GM23248 (cell line): ENCODE measurements at regions not wholly inside any gene's neighbourhood (a gene's known extent, or its start where the extent isn't known, plus 50 kb on each side); places are given as distances from the start of the nearest gene placed in this dataset.

Source experiments
- DNase-seq: peaks from one replicate; pipeline ENCODE4 v3.0.0-alpha.2; 2015
- H2AFZ ChIP-seq: fragments of 200-600 bp; sonication (generic); 2 replicates; pipeline ENCODE4 v1.6.1; 2016; ENCODE audit warnings: antibody characterized with exemption
- H3F3A ChIP-seq: fragments of 200-600 bp; sonication (generic); 2 replicates; pipeline ENCODE4 v1.6.1; 2016; ENCODE audit warnings: mild to moderate bottlenecking, antibody characterized with exemption, mixed run types; ENCODE audit not compliant: insufficient read depth
- H3K27ac ChIP-seq: fragments of 200-600 bp; sonication (generic); 2 replicates; pipeline ENCODE4 v1.5.1; 2016; ENCODE audit warnings: mild to moderate bottlenecking
- H3K27me3 ChIP-seq: fragments of 200-600 bp; sonication (generic); replicated peaks from 2 replicates; pipeline ENCODE4 v1.6.1; 2016; ENCODE audit warnings: mild to moderate bottlenecking; ENCODE audit not compliant: insufficient read depth
- H3K36me3 ChIP-seq: fragments of 200-600 bp; sonication (generic); 2 replicates; pipeline ENCODE4 v1.6.1; 2016; ENCODE audit warnings: low read depth, mild to moderate bottlenecking
- H3K4me1 ChIP-seq: fragments of 200-600 bp; sonication (generic); 2 replicates; pipeline ENCODE4 v1.6.1; 2016; ENCODE audit warnings: mild to moderate bottlenecking; ENCODE audit not compliant: insufficient read depth
- H3K4me2 ChIP-seq: fragments of 200-600 bp; sonication (generic); one replicate; pipeline ENCODE4 v1.6.1; 2016; ENCODE audit warnings: mild to moderate bottlenecking; ENCODE audit not compliant: unreplicated experiment
- H3K4me3 ChIP-seq: fragments of 200-600 bp; sonication (generic); 2 replicates; pipeline ENCODE4 v1.5.1; 2016; ENCODE audit warnings: mild to moderate bottlenecking
- H3K79me2 ChIP-seq: fragments of 200-600 bp; sonication (generic); 2 replicates; pipeline ENCODE4 v1.6.1; 2016; ENCODE audit warnings: mild to moderate bottlenecking; ENCODE audit not compliant: insufficient read depth
- H3K9ac ChIP-seq: fragments of 200-600 bp; sonication (generic); 2 replicates; pipeline ENCODE4 v1.6.1; 2016; ENCODE audit warnings: mild to moderate bottlenecking
- H3K9me2 ChIP-seq: fragments of 200-600 bp; sonication (generic); 2 replicates; pipeline ENCODE4 v1.6.1; 2016; ENCODE audit warnings: mixed run types, mild to moderate bottlenecking, moderate library complexity; ENCODE audit not compliant: insufficient read depth
- H3K9me3 ChIP-seq: fragments of 200-600 bp; sonication (generic); one replicate; pipeline ENCODE4 v1.6.1; 2017; ENCODE audit warnings: low read depth
- H4K20me1 ChIP-seq: fragments of 200-600 bp; sonication (generic); 2 replicates; pipeline ENCODE4 v1.6.0; 2016; ENCODE audit not compliant: insufficient read depth
- EZH2 ChIP-seq: fragments of 200-600 bp; sonication (generic); IDR thresholded peaks from 2 replicates; pipeline ENCODE4 v1.6.1; 2018; ENCODE audit warnings: antibody characterized with exemption, mild to moderate bottlenecking; ENCODE audit not compliant: insufficient read depth, poor library complexity, severe bottlenecking
- EZH2phosphoT487 ChIP-seq: fragments of 200-600 bp; sonication (generic); IDR thresholded peaks from 2 replicates; pipeline ENCODE4 v1.6.1; 2018; ENCODE audit warnings: antibody characterized with exemption, moderate library complexity, mild to moderate bottlenecking, low read depth; ENCODE audit not compliant: insufficient read depth
- WGBS, 2 experiments: methylation state at CpG; one replicate each; pipeline ENCODE4 v1.1.6; 2015 to 2017; ENCODE audit warnings: low lambda C conversion rate in 2 of 2, low coverage in 1 of 2; ENCODE audit errors: missing lambda C conversion rate in 2 of 2; 5-methylcytosine and 5-hydroxymethylcytosine counted together
- in situ Hi-C: fragments of 300-500 bp; cut with MboI; formaldehyde crosslinking; loops from 2 replicates; pipeline ENCODE4 v1.15.0; 2020

DNA sequence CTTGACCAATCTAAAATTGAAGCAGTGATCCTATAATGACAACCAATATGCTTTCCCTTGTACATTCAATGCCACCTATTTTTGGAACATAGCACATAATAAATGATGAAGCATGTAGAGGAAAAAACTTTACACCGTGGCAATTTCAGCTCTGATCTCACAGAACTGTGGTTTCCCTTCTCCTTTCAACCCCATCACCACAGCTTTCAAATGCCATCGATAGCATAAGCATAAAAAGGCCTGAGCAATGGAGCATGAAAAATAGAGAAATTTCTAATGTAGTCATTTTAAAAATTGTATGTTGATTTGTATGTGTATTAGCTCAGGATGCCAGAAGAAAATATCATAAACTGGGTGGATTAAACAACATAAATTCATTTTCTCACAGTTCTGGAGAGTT is 406.0 kb upstream of the TMCO5A start:
- no peaks in the 10 kb centered on the region for H4K20me1 ChIP-seq
- no peak for DNase-seq
- H3K36me3 ChIP-seq, result no peaks in the 10 kb centered on the region
- TF ChIP-seq EZH2 (no peak), EZH2phosphoT487 (no peak)
- no peaks in the 10 kb centered on the region for H3K79me2 ChIP-seq
- no peak overlapping the region for H3K4me3 ChIP-seq
- no peaks in the 10 kb centered on the region for H3K4me1 ChIP-seq
- H3K27ac ChIP-seq, result no peak overlapping the region
- no peak overlapping the region for H3K9ac ChIP-seq
- 15 to 17% methylated on average over 2 of the region's 2 CpGs for WGBS, 2 experiments
- H3K9me3 ChIP-seq, result no peaks in the 10 kb centered on the region
- no peak overlapping the region for H2AFZ ChIP-seq
- H3K4me2 ChIP-seq, result no peak overlapping the region
- in situ Hi-C loops, result no loop called here
- no peaks in the 10 kb centered on the region for H3K27me3 ChIP-seq
- H3F3A ChIP-seq, result no peaks in the 10 kb centered on the region
- H3K9me2 ChIP-seq, result no peaks in the 10 kb centered on the region

DNA sequence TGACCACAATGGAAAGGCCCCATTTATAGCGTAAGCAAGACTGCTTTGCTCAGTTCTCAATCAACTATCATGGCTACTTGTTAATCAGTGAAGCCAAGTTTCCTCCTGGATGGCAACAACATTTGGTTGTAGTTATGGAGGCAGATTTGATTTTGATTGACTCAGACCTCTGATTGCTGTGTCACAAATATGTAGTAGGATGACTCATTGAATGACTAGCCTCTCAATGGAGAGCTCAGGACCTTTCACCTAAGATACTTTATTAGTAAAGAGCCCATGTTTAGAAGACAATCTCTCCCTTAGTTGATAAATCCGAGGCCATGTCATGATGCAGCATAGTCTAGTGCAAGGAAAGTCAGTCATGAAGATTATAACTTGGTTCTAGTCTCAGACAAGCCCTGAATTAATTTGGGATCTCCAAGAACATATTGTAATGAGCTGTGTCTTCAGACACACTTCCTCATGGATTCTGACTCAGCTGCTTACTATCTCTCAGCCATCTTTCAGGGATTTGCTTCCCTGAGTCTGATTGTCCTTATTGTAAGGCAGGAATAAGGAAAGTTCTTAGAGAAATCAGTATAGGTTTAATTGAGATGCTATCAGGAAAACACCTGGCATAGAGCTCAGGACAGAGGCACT is 397.4 kb upstream of the TMCO5A start:
- Histone ChIP-seq H3K9me3 (no peaks in the 10 kb centered on the region), H3K4me3 (no peak overlapping the region), H3K36me3 (no peaks in the 10 kb centered on the region), H2AFZ (no peak overlapping the region), H3K27me3 (no peaks in the 10 kb centered on the region), H3K4me1 (no peaks in the 10 kb centered on the region), H3K9ac (no peak overlapping the region), H4K20me1 (no peaks in the 10 kb centered on the region), H3K79me2 (no peaks in the 10 kb centered on the region), H3K4me2 (no peak overlapping the region), H3K9me2 (no peaks in the 10 kb centered on the region), H3K27ac (no peak overlapping the region), H3F3A (no peaks in the 10 kb centered on the region)
- 34% methylated on average over 2 of the region's 2 CpGs for WGBS, 2 experiments
- no peak for DNase-seq
- TF ChIP-seq EZH2 (no peak), EZH2phosphoT487 (no peak)
- in situ Hi-C loops, result no loop called here

DNA sequence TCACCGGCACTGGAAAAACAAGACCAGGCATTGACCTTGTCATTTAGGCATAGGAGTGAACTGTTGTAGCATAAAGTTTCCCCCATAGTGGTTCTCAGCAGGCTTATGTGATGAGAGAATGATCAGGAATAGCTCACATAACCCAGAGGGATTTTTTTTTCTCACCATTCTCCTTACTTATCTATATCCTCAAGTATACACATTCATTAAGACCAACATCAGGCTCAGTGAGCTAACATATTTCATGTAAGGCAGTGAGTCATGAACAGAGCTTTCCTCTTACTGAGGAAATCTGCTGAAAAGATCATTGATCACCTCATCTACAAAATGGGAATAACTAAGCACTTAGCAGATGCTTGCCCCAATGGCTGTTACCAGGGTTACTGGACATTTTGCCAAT is 396.6 kb upstream of the TMCO5A start:
- no peaks in the 10 kb centered on the region for H3K36me3 ChIP-seq
- no peak overlapping the region for H2AFZ ChIP-seq
- no peak overlapping the region for H3K4me2 ChIP-seq
- H3K9me2 ChIP-seq, result no peaks in the 10 kb centered on the region
- H3K27ac ChIP-seq, result no peak overlapping the region
- no peak for TF ChIP-seq EZH2
- no peak for TF ChIP-seq EZH2phosphoT487
- H3K9ac ChIP-seq, result no peak overlapping the region
- no peaks in the 10 kb centered on the region for H3F3A ChIP-seq
- H3K9me3 ChIP-seq, result no peaks in the 10 kb centered on the region
- WGBS, 2 experiments, result 50 to 76% methylated on average over 1 of the region's 1 CpG
- no peaks in the 10 kb centered on the region for H3K79me2 ChIP-seq
- no peaks in the 10 kb centered on the region for H4K20me1 ChIP-seq
- DNase-seq, result no peak
- in situ Hi-C loops, result no loop called here
- H3K27me3 ChIP-seq, result no peaks in the 10 kb centered on the region
- H3K4me3 ChIP-seq, result no peak overlapping the region
- no peaks in the 10 kb centered on the region for H3K4me1 ChIP-seq

DNA sequence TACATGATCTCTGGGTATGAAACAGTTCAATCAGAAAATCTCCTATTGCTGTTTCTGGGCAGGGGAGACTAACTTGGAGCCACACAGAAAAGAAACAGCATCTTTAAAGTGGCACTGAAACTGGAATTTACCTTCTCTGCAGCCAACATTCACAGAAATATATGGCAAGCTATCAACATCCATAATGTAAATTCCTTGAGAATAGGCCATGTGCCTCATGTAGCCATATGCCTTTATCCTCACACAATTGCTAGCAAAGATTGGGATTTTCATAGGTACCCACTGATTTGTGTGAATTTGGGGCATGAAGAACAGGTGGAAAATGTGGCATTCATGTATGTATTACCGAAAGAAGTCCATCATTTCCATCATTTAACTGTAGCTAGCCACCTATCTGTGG is 386.3 kb upstream of the TMCO5A start:
- in situ Hi-C loops, result no loop called here
- no peak overlapping the region for H3K4me2 ChIP-seq
- no peaks in the 10 kb centered on the region for H3K9me2 ChIP-seq
- H2AFZ ChIP-seq, result no peak overlapping the region
- H3K4me3 ChIP-seq, result no peak overlapping the region
- H3K27ac ChIP-seq, result no peak overlapping the region
- H3F3A ChIP-seq, result no peaks in the 10 kb centered on the region
- 43 to 44% methylated on average over 1 of the region's 1 CpG for WGBS, 2 experiments
- H3K9ac ChIP-seq, result no peak overlapping the region
- no peak for TF ChIP-seq EZH2
- TF ChIP-seq EZH2phosphoT487, result no peak
- H3K9me3 ChIP-seq, result no peaks in the 10 kb centered on the region
- no peaks in the 10 kb centered on the region for H3K79me2 ChIP-seq
- DNase-seq, result no peak
- no peaks in the 10 kb centered on the region for H3K4me1 ChIP-seq
- no peaks in the 10 kb centered on the region for H3K36me3 ChIP-seq
- no peaks in the 10 kb centered on the region for H4K20me1 ChIP-seq
- H3K27me3 ChIP-seq, result no peaks in the 10 kb centered on the region

DNA sequence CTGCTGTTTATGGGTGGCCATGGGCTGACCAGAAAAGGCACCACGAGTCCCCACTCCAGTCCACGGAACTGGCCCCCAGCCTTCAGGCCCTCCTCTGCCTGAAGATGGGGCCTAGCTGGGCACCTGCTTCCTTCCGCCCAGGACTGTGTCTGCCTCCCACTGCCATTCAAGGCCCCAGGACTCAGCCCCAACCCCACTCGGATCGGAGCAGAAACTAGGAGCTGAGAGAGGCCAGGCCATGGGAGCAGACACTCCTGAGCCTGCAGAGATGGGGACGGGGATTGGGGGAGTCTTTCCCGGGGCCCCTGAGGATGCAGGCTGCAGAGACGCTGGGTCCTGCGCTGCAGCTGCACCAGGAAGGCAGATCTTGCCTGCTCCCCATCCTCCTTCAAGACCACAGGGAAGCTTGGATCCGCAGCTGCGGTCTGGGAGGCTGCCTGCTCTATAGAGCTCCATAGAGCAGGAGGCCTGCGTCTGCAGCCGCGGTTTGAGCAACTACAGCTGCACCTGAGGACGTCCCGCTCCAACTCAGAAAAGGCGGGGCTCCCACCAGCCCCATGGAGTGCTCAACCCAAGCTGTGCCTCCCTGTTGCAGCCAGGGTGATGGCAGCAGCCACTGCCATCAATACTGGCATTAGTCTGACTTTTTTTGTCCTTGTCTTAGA is 383.9 kb upstream of the TMCO5A start:
- H3K9me3 ChIP-seq, result peaks cover 8% of the 10 kb centered on the region
- no peak overlapping the region for H3K4me3 ChIP-seq
- no peak for DNase-seq
- no peaks in the 10 kb centered on the region for H3K4me1 ChIP-seq
- no peak overlapping the region for H3K27ac ChIP-seq
- in situ Hi-C loops, result no loop called here
- no peaks in the 10 kb centered on the region for H3K9me2 ChIP-seq
- H3K79me2 ChIP-seq, result no peaks in the 10 kb centered on the region
- H2AFZ ChIP-seq, result no peak overlapping the region
- H3K4me2 ChIP-seq, result no peak overlapping the region
- no peaks in the 10 kb centered on the region for H3F3A ChIP-seq
- H3K9ac ChIP-seq, result no peak overlapping the region
- WGBS, 2 experiments, result 35 to 38% methylated on average over 14 to 16 of the region's 17 CpGs
- no peaks in the 10 kb centered on the region for H4K20me1 ChIP-seq
- TF ChIP-seq EZH2phosphoT487 (no peak), EZH2 (no peak)
- no peaks in the 10 kb centered on the region for H3K36me3 ChIP-seq
- H3K27me3 ChIP-seq, result no peaks in the 10 kb centered on the region
